Right atrium auricular region (tissue), 2 donors: ENCODE measurements at regions not wholly inside any gene's neighbourhood (a gene's known extent, or its start where the extent isn't known, plus 50 kb on each side); places are given as distances from the start of the nearest gene placed in this dataset.
A peak's percentile ranks its signal among the peaks of the same experiment; 100 is the strongest.

ENCODE experiments used
- DNase-seq: peaks from one replicate; pipeline ENCODE4 v3.0.0-alpha.2; 2019; ENCODE audit warnings: low spot score
- H3K27ac ChIP-seq, 2 donors: fragments of 200-600 bp; sonication (generic); 1 replicate in 1 of 2; 2 replicates in 1 of 2; pipeline ENCODE4 v1.5.1; 2016 to 2019
- H3K27me3 ChIP-seq, 2 donors: fragments of 200-600 bp; sonication (generic); one replicate each; pipeline versions ENCODE4 v1.5.1 to v1.6.0; 2017 to 2019
- H3K36me3 ChIP-seq: fragments of 200-600 bp; sonication (generic); one replicate; pipeline ENCODE4 v1.5.1; 2016
- H3K4me1 ChIP-seq, 2 donors: fragments of 200-600 bp; sonication (generic); one replicate each; pipeline versions ENCODE4 v1.5.1 to v1.6.0; 2017 to 2019
- H3K4me3 ChIP-seq, 2 donors: fragments of 200-600 bp; sonication (generic); 1 replicate in 1 of 2; 2 replicates in 1 of 2; pipeline ENCODE4 v1.5.1; 2017 to 2019; ENCODE audit warnings: mild to moderate bottlenecking in 1 of 2, moderate library complexity in 1 of 2
- H3K9me3 ChIP-seq, 2 donors: fragments of 200-600 bp; sonication (generic); one replicate each; pipeline ENCODE4 v1.5.1; 2019
- TF ChIP-seq, protein P1 (sequence below), 2 donors: fragments of 200-600 bp; sonication (generic); IDR thresholded peaks; one replicate each; pipeline ENCODE4 v1.5.1; 2019; ENCODE audit warnings: antibody characterized with exemption in 2 of 2

DNA sequence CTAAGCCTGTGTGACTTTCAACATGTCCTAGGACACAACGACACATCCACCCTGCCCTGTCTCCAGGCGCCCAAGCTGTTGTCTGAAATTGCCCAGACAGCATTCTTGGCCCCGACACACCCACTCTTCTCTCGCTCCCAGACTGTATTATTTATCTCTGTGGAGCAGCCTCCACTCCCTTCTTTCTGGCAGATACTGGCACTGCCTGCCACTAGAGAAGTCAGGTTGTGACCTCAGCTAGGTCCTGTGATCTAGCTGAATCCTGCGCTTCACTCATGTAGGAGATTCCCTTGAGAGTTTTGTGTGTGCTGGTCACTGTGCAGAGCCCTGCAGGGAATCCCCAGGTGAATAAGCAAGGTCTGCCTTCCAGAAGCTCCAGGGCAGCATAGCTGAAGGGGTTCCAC is 77.1 kb upstream of the TNP1 start:
- DNase-seq = peak; percentile 66
- H3K27me3 ChIP-seq = no peaks in the 10 kb centered on the region
- no peaks in the 10 kb centered on the region for H3K36me3 ChIP-seq
- H3K4me1 ChIP-seq = peaks cover 0 to 14% of the 10 kb centered on the region in 2 donors
- TF ChIP-seq, protein P1, sequence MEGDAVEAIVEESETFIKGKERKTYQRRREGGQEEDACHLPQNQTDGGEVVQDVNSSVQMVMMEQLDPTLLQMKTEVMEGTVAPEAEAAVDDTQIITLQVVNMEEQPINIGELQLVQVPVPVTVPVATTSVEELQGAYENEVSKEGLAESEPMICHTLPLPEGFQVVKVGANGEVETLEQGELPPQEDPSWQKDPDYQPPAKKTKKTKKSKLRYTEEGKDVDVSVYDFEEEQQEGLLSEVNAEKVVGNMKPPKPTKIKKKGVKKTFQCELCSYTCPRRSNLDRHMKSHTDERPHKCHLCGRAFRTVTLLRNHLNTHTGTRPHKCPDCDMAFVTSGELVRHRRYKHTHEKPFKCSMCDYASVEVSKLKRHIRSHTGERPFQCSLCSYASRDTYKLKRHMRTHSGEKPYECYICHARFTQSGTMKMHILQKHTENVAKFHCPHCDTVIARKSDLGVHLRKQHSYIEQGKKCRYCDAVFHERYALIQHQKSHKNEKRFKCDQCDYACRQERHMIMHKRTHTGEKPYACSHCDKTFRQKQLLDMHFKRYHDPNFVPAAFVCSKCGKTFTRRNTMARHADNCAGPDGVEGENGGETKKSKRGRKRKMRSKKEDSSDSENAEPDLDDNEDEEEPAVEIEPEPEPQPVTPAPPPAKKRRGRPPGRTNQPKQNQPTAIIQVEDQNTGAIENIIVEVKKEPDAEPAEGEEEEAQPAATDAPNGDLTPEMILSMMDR (IDR thresholded peaks at IDR 0.05) = no peak
- H3K9me3 ChIP-seq = no peaks in the 10 kb centered on the region
- no peak overlapping the region for H3K4me3 ChIP-seq
- H3K27ac ChIP-seq = no peak overlapping the region

DNA sequence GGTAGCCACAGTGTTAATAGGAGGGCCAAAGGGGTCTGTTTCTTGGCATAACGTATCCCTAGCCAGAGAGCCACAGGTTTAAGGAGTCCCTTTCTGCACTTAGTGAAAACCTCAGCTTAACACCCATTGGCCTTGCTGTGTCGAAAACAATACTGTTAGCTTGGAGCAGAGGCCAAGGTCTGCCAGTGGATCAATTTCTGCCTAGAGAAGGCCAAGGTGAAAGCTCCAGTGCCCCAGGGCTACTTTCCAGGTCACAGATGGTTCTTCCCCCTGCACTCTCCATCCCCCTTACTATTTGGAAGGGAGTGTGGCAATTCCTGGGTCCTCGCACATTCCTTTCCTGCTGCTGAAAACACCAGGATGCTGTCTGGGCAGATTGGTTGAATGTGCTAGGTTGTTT is 74.8 kb upstream of the TNP1 start:
- no peak overlapping the region for H3K4me3 ChIP-seq
- no peak for DNase-seq
- H3K9me3 ChIP-seq = no peaks in the 10 kb centered on the region
- peaks cover 0 to 14% of the 10 kb centered on the region in 2 donors for H3K4me1 ChIP-seq
- TF ChIP-seq, protein P1 (IDR thresholded peaks at IDR 0.05) = no peak
- no peaks in the 10 kb centered on the region for H3K27me3 ChIP-seq
- H3K36me3 ChIP-seq = no peaks in the 10 kb centered on the region
- no peak overlapping the region for H3K27ac ChIP-seq

DNA sequence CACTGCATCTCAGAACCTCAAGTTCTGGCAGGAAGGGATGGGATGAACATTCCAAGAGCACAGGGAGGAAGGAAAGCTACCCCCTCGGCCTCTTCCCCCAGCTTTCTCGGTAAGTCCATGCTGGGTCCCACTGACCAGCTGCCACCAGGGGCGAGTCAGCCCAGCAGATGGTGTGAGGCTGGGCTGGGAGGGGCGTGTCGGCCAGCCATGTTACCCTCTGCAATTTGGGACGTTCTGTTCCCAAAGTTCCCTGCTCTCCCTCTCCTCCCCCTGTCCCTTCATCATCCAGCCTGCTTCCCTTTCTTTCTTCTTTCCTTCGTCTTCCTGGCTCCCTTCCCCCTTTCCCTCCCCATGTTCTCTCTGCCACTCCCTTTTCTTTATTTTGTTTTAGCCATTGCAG is 74.3 kb upstream of the TNP1 start:
- peaks cover 0 to 14% of the 10 kb centered on the region in 2 donors for H3K4me1 ChIP-seq
- no peak overlapping the region for H3K4me3 ChIP-seq
- no peak overlapping the region for H3K27ac ChIP-seq
- no peaks in the 10 kb centered on the region for H3K9me3 ChIP-seq
- no peaks in the 10 kb centered on the region for H3K27me3 ChIP-seq
- no peaks in the 10 kb centered on the region for H3K36me3 ChIP-seq
- no peak for DNase-seq
- TF ChIP-seq, protein P1 (IDR thresholded peaks at IDR 0.05) = no peak

DNA sequence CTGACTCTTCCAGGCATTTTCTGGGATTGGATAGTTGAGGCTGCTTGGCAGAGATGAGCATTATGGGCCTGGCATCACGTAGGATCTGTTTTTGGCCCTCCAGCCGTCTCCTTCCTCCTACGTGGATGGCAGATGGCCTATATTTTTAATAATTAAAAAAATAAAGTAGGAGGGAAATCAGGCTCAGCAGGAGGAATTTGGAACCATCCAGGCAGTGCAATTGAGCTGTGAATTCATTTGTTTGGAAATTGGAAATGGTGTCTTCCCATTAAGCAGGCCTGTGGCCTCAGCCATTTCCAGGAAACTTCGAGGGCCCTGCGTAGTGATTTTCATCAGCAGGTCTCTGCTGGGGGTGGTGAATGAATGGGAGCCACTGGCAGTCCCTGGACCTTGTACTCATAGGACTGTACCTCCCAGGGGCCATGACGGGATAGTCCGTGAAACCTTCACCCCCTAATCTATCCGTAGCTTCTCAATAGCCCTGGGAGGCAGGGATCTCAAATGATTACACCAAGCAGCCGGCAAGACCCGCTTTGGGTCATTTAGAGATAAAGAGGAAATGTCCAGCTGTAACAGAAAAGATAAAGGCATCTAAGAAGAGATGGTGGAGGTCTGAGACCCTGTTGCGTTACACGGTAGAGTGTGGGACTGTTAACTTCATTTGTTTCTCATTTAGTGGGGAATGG is 73.1 kb upstream of the TNP1 start:
- H3K27ac ChIP-seq = no peak overlapping the region
- no peaks in the 10 kb centered on the region for H3K27me3 ChIP-seq
- no peaks in the 10 kb centered on the region for H3K9me3 ChIP-seq
- TF ChIP-seq, protein P1 (IDR thresholded peaks at IDR 0.05) = no peak
- H3K4me3 ChIP-seq = no peak overlapping the region
- no peak for DNase-seq
- H3K4me1 ChIP-seq = peaks cover 0 to 14% of the 10 kb centered on the region in 2 donors
- H3K36me3 ChIP-seq = no peaks in the 10 kb centered on the region

DNA sequence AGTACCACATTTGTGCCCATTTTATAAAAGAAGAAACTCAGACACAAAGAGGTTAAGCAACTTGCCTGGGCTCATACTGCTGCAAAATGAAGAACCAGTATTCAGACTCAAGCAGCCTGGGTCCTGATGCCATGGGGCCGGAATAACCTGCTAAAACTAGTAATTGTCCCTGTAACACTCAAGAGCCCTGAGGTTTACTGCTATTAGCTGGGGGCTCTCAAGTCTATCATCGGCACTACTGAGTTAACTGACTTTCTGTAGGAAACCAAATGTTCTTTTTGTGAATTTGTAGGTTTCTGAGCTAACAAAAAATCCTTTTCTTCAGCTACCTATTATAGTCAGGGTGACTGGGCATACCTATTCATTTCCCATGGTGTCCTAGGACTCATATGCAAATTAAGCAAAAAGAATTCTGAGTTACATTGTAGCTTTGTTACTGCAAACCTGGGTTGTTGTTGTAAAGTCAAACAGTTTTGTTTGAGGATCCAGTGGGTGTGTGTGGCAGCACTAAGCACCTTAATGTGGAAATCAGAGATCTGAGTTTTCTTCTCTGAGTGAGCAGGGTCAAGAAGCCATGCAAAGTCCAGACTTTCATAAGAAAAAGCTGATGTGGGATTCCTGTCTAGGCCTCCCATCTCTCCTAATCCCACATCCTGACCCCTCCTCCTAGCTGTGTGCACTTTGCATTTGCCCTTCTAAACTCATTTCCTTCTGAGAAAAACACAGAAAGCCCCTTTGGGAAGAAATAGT is 72.4 kb upstream of the TNP1 start:
- DNase-seq = no peak
- H3K27ac ChIP-seq = no peak overlapping the region
- H3K9me3 ChIP-seq = no peaks in the 10 kb centered on the region
- H3K27me3 ChIP-seq = no peaks in the 10 kb centered on the region
- peaks cover 0 to 7% of the 10 kb centered on the region in 2 donors for H3K4me1 ChIP-seq
- no peak overlapping the region for H3K4me3 ChIP-seq
- no peaks in the 10 kb centered on the region for H3K36me3 ChIP-seq
- TF ChIP-seq, protein P1 (IDR thresholded peaks at IDR 0.05) = no peak
